Astrocyte (in vitro differentiated cells and primary cell): ENCODE measurements at regions not wholly inside any gene's neighbourhood (a gene's known extent, or its start where the extent isn't known, plus 50 kb on each side); places are given as distances from the start of the nearest gene placed in this dataset.

ENCODE experiments used
- CTCF ChIP-seq: IDR thresholded peaks from 2 replicates; pipeline ENCODE4 v1.5.1; 2011; ENCODE audit warnings: low read depth, mild to moderate bottlenecking, inconsistent platforms, low read length, moderate library complexity; ENCODE audit not compliant: insufficient read depth
- EZH2 ChIP-seq: IDR thresholded peaks from 2 replicates; pipeline ENCODE4 v1.6.1; 2012; ENCODE audit warnings: mild to moderate bottlenecking, low read length, inconsistent platforms; ENCODE audit not compliant: insufficient read depth

GRCh38 chr1:17926906-17927305 is 171.8 kb downstream of the ACTL8 start:
- TF ChIP-seq CTCF (no peak), EZH2 (no peak)
